ENCODE measurements at regions not wholly inside any gene's neighbourhood (a gene's known extent, or its start where the extent isn't known, plus 50 kb on each side); places are given as distances from the start of the nearest gene placed in this dataset.

DNA sequence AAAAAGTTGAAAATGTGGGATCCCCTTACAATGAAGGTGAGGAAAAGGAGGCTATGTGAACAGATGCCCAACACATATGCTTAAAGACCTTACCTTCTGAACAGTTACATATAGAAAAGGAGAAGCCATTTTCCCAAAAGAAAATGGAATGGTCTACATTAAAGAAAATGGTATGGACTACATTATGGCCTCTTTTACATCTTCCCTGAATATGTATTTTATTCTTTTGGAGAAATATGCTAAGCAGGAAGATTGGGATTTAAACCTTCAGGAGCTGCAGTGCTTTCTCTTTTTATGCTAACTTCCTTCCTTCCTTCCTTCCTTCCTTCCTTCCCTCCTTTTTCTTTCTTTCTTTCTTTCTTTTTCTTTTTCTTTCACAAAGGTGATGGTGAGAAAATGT is 155.4 kb downstream of the SEC23IP start:
- TF ChIP-seq POLR2A (IDR thresholded peaks at IDR 0.05) (no peak), POLR2AphosphoS5 (IDR thresholded peaks at IDR 0.05) (no peak)
- TF ChIP-seq, protein P1, sequence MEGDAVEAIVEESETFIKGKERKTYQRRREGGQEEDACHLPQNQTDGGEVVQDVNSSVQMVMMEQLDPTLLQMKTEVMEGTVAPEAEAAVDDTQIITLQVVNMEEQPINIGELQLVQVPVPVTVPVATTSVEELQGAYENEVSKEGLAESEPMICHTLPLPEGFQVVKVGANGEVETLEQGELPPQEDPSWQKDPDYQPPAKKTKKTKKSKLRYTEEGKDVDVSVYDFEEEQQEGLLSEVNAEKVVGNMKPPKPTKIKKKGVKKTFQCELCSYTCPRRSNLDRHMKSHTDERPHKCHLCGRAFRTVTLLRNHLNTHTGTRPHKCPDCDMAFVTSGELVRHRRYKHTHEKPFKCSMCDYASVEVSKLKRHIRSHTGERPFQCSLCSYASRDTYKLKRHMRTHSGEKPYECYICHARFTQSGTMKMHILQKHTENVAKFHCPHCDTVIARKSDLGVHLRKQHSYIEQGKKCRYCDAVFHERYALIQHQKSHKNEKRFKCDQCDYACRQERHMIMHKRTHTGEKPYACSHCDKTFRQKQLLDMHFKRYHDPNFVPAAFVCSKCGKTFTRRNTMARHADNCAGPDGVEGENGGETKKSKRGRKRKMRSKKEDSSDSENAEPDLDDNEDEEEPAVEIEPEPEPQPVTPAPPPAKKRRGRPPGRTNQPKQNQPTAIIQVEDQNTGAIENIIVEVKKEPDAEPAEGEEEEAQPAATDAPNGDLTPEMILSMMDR (IDR thresholded peaks at IDR 0.05 in 8 of 11, conservative IDR thresholded peaks at IDR 0.05 in 3 of 11) = no peak
